ENCODE measurements at regions not wholly inside any gene's neighbourhood (a gene's known extent, or its start where the extent isn't known, plus 50 kb on each side); places are given as distances from the start of the nearest gene placed in this dataset.
A peak's percentile ranks its signal among the peaks of the same experiment; 100 is the strongest.

DNA sequence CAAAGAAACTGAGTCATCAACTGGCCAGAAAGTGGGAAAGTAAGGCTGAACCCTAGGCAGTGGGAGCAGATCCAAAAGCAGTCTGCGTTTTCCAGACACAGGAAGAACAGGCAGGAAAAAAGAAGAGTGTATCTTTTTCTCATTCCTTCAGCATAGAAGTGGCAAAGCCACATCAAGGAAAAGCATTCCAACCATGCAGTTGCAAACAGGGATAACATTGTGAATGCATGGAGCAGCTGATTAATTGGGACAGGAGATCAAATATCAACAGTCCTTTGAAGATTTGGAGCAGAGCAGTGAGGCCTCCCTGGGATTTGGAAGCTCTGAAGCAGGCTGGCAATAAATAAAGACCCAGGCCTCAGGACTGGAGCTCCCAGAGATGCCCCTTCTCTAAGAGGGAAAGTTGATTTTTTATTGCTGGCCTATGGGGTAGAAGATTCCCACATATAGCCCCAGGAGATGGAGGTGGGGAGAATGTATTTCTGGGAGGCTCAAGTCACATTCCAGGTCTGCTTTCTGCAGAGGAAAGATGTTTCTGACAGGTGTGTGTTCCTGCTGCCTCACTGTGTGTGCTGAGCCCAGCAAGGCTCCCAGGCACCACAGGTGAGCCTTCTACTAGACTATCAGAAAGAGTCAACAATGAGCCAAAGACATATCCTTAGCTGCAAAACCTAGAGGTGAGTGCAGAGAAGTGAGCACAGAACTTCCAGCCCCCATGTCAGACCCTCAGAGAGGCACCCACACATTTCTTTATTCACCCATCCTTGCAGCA, 222.5 kb downstream of the RAB28 start:
- H3K27ac ChIP-seq = no peak overlapping the region
- TF ChIP-seq ZFX (IDR thresholded peaks at IDR 0.05; ENCODE audit: borderline replicate concordance) = no peak

DNA sequence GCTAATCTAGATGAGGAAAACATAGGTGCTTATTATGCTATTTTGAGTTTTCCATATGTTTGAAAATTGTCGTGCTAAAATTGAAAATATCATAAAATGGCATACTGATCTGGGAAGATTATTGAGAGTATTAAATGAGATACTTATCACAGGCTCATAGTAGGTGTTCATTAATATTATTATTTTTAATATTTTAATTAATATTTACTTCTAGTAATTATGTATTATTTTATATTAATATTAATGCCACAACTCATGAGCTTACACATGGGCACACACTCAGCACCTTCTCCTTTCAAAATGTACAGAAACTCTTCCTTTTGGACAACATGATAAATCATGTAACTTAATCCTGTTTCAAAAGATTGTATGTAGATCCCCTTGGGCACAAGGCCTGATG, 223.6 kb downstream of the RAB28 start:
- TF ChIP-seq ZFX (IDR thresholded peaks at IDR 0.05; ENCODE audit: borderline replicate concordance) (no peak), CTCF (IDR thresholded peaks at IDR 0.05) (no peak)
- no peak overlapping the region for H3K27ac ChIP-seq

- no peak overlapping the region for H3K27ac ChIP-seq
- no peak for TF ChIP-seq ZFX (IDR thresholded peaks at IDR 0.05; ENCODE audit: borderline replicate concordance)
- TF ChIP-seq CTCF (IDR thresholded peaks at IDR 0.05) = no peak
Measured at GRCh38 chr4:13250263-13250662, 233.9 kb downstream of the RAB28 start.

DNA sequence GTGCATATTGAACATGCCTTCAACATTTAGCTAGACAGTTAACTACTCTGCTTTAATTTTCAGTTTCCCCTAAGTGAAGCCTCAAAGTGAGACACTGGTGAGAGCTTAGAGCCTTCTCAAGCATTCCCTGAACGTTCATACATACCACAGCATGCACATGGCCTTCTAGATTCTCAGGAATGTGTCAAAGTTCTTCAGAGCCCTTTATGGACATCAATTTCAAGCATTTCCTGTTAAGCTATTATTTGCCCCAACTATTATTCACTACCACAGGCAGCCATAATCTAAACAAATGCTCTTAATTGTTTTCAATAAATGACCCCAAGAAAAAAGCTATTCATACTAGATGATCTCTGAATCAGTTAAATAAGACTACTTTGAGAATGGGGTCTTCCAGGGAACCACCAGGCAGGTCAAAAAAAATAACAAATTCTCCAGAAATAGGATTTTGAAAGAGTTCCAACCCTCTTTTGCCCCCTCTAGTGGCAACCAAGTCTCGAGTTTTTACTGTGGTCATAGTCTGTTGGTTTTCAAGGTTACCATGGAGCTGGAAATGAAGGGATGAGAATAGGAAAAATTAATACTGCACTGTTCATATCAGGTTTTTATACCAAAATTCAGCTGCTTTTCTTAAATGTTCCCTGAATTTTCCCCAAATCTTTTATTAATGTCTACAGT, 235.4 kb downstream of the RAB28 start:
- TF ChIP-seq CTCF (IDR thresholded peaks at IDR 0.05) (peak; percentile 61), ZFX (IDR thresholded peaks at IDR 0.05; ENCODE audit: borderline replicate concordance) (no peak)
- no peak overlapping the region for H3K27ac ChIP-seq

GRCh38 chr4:13246107-13246506, 238.0 kb downstream of the RAB28 start:
- TF ChIP-seq CTCF (IDR thresholded peaks at IDR 0.05) = no peak
- no peak for TF ChIP-seq ZFX (IDR thresholded peaks at IDR 0.05; ENCODE audit: borderline replicate concordance)

DNA sequence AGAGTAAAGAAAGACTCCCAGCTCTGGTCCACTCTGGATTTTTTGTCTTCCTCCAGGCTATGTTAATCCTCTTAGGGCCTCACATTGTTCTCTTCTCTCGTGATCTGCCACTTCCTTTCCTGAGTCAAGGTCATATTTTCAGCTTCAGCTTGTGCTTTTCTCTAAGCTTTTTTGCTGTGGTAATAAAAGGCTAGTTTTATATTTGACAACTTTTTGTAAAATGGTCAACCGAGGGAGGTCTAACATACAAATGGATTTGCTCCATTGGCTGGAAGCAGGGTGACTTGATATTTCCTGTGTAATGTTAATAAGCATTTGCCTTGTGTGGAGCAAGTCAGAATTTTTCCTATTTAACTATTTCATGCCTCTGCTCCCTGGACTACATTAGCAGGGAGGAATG, 239.7 kb downstream of the RAB28 start:
- no peak overlapping the region for H3K27ac ChIP-seq
- TF ChIP-seq CTCF (IDR thresholded peaks at IDR 0.05) (no peak), ZFX (IDR thresholded peaks at IDR 0.05; ENCODE audit: borderline replicate concordance) (no peak)

More at GRCh38 chr4:13246107-13246506, 238.0 kb downstream of the RAB28 start:
- H3K27ac ChIP-seq = no peak overlapping the region

DNA sequence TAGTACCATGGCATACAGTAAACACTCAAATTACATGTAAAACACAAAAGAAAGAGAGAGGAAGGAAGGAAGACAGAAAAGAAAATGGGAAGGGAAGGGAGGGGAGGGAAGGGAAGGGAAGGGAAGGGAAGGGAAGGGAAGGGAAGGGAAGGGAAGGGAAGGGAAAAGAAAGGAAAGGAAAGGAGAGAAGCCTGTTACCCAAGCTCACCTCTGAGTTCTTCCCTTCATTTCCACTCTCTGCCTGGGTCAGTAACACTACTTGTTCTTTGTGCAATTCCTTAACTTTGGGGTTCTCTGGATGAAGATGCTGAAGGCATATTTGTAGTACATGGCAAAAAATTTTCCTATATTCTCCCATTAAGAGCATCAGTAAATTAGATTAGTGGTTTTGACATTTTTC, 241.0 kb downstream of the RAB28 start:
- no peak for TF ChIP-seq CTCF (IDR thresholded peaks at IDR 0.05)
- no peak for TF ChIP-seq ZFX (IDR thresholded peaks at IDR 0.05; ENCODE audit: borderline replicate concordance)
- no peak overlapping the region for H3K27ac ChIP-seq
